ENCODE measurements at regions not wholly inside any gene's neighbourhood (a gene's known extent, or its start where the extent isn't known, plus 50 kb on each side); places are given as distances from the start of the nearest gene placed in this dataset.

GRCh38 chr5:175166026-175166425 lies 278.0 kb downstream of the DRD1 start:
- TF ChIP-seq POLR2AphosphoS5 (IDR thresholded peaks at IDR 0.05; ENCODE audit: low read depth, low read length), result no peak
- no peak for TF ChIP-seq POLR2A (IDR thresholded peaks at IDR 0.05; ENCODE audit: low read depth, low read length)
